ENCODE measurements at regions not wholly inside any gene's neighbourhood (a gene's known extent, or its start where the extent isn't known, plus 50 kb on each side); places are given as distances from the start of the nearest gene placed in this dataset.

- TF ChIP-seq CTCF (IDR thresholded peaks at IDR 0.05), result no peak
- TF ChIP-seq POLR2A (IDR thresholded peaks at IDR 0.05), result no peak
These were observed 448.8 kb upstream of the CITED2 start for GRCh38 chr6:139823099-139823807.
